HCT116 (cell line): ENCODE measurements at regions not wholly inside any gene's neighbourhood (a gene's known extent, or its start where the extent isn't known, plus 50 kb on each side); places are given as distances from the start of the nearest gene placed in this dataset.
A peak's percentile ranks its signal among the peaks of the same experiment; 100 is the strongest.

Source experiments
- CTCF ChIP-seq, 3 experiments: fragments of 200-600 bp in 1 of 3; sonication (generic) in 1 of 3; IDR thresholded peaks in 2 of 3; conservative IDR thresholded peaks in 1 of 3; 2 replicates each; pipeline ENCODE4 v1.5.1; 2012 to 2017; ENCODE audit warnings: low read depth in 2 of 3, low read length in 2 of 3, antibody characterized with exemption in 1 of 3, borderline replicate concordance in 1 of 3, control low read depth in 1 of 3, mild to moderate bottlenecking in 1 of 3, mixed read lengths in 1 of 3, mixed run types in 1 of 3, moderate library complexity in 1 of 3; ENCODE audit not compliant: insufficient read depth in 1 of 3
- EGR1 ChIP-seq: IDR thresholded peaks from 2 replicates; pipeline ENCODE4 v1.6.1; 2012; ENCODE audit warnings: low read depth
- ZBTB33 ChIP-seq: IDR thresholded peaks from 2 replicates; pipeline ENCODE4 v1.6.1; 2011; ENCODE audit warnings: mild to moderate bottlenecking, low read length, moderate library complexity; ENCODE audit not compliant: insufficient replicate concordance; ENCODE audit errors: extremely low read depth

GRCh38 chrX:113260474-113260873 lies 419.8 kb upstream of the AMOT start:
- TF ChIP-seq EGR1: no peak
- TF ChIP-seq CTCF (IDR thresholded peaks at IDR 0.05 in 2 of 3, conservative IDR thresholded peaks at IDR 0.05 in 1 of 3; ENCODE audit: borderline replicate concordance in 1 of 3, insufficient read depth in 1 of 3, low read depth in 2 of 3, low read length in 2 of 3): peak in 2 of 3 experiments; percentile 35 to 43; a peak in 3 of 6 replicates
- TF ChIP-seq ZBTB33: no peak
